GM19397 (cell line): ENCODE measurements at regions not wholly inside any gene's neighbourhood (a gene's known extent, or its start where the extent isn't known, plus 50 kb on each side); places are given as distances from the start of the nearest gene placed in this dataset.
"Not testable (repeated sequence)": the region's sequence is repeated elsewhere in the genome, so short reads cannot be mapped to it uniquely, and the experiment has no call there.

Experiments used
- ATAC-seq: cut with Tn5 transposase; IDR thresholded peaks from one replicate; pipeline ENCODE4 v1.9.1; 2021; ENCODE audit warnings: mild to moderate bottlenecking, moderate library complexity; ENCODE audit not compliant: unreplicated experiment

- no peak for ATAC-seq
Observed at GRCh38 chr11:127994736-127995135, 592.6 kb downstream of the ETS1 start.

GRCh38 chr11:127993788-127994187 is 593.6 kb downstream of the ETS1 start:
- ATAC-seq = no peak

- no peak for ATAC-seq
Observed at GRCh38 chr11:127993281-127993680, 594.1 kb downstream of the ETS1 start.

GRCh38 chr11:127986073-127986472 is 601.3 kb downstream of the ETS1 start:
- no peak for ATAC-seq

DNA sequence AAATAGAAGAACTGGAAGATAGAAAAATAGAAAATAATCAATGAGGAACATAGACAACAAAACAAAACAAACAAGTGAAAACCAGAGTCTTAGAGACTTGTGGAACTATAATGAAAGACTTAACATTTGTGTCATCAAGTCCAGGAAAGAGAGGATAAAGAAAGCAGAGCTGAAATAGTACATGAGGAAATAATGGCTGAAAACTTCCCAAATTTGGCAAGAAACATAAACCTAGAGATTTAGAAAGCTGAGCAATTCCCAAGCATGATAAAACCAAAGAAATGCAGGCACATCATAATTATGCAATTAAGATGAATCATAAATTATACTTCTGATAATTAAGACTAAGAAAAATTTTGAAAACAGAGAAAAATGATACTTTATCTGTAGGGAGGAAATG is 614.5 kb downstream of the ETS1 start:
- no peak for ATAC-seq

- no peak for ATAC-seq
Observed at GRCh38 chr11:127971448-127971847, 615.9 kb downstream of the ETS1 start.

DNA sequence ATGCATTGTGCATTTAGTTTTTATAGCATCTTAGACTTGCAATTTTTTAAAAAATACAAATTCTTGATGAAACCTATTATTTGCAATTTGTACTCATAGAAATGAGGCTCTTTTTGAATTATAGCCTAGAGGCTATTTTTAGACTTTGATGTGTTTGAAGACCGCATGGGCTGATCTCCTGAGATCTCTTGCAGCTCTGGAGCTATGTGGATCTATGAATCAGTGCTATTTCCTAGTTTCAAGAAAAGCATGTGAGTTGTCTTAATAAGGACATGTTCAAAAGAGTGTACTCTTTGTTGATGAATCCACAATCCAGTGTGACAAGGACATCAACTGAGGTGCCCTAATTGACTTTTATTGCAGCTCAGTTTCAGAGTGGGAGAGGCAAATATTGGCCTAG is 620.5 kb downstream of the ETS1 start:
- no peak for ATAC-seq

DNA sequence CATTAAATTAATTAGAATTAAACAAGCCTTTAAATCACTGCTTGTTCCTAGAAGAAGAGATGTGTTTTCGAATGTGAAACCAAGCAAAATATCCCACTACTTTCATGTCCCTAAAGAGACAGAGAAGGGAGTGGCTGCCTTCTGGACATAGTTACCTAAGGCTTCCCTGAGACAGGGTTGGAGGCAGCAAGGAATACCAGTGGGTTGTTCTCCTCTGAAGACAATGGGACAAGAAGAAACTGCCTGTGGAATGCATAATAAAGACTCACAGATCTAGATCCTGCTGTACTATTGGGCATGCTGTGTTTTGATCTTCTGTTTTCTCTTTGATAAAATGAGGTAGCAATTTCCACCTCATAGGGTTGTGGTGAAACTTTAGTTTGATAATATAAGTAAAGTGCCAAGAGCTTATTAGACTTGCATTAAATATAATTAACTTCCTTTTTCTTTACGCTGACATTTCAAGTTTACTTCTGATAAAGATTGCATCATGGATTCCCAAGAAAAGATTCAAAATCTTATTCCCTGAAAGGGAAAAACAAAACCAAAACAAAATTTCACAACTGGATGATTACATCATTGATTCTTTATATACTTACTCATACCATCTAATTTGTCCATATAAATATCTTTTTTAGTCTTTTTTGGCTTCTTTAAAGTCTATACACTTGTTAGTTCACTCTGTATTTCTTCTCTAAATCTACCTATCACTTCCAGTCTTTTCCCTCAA is 621.3 kb downstream of the ETS1 start:
- ATAC-seq = no peak

DNA sequence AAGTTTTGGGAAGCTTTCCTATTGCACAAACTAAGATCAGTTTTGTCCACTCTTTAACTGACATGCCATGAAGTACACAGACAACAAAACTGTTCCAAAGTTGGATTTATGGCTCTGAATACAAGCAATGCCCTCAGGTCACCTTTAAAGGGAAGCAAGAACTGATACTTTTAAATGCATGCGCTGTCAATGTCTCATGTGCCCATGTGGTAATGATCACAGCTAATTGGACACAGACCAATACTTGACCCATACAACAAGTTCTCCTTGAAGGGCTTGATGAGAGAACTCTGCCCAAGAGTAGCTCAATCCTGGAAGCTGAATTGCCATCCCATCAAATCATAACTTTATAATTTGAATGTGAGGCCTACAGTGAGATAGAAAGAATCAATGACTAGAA is 624.9 kb downstream of the ETS1 start:
- no peak for ATAC-seq

GRCh38 chr11:127950162-127950561 is 637.2 kb downstream of the ETS1 start:
- no peak for ATAC-seq

- no peak for ATAC-seq
Observed at GRCh38 chr11:127943763-127944162, 643.6 kb downstream of the ETS1 start.

DNA sequence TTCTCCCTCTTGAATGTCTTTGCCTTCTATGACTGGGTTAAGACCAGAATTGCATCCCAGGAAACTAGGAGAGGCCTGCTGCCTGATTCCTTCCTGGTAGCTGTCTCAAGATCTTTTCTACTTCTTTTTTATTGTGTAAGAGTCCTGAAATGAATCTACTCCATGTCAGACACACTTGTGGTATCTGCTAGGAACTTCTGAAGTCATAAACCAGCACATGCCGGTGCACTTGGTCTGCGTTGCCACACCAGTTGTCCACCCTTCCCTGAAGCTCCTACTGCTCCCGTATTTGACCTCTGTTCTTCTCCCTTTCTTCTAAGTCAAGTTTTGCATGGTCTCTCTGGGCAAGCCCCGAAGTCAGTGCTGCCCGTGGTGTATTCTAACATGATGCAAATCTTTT is 644.2 kb downstream of the ETS1 start:
- ATAC-seq = no peak

DNA sequence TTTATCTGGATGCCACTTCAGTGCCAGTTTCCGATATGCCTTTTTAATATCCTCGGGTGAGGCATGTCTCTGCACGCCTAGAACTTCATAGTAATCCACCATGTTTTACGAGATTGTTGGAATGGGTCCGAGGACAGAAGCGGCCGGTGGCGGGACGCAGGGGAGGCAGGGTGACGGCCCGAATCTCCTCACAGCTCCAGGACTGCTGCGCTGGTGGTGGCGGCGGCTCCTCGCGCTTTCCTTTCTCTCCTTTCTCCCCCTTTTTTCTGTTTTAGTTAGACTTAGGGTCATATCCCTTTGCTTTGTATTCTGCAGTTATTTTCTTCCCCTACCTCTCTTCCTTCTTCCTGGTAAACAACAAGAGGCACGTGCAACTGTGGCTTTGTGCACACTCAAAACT is 645.8 kb downstream of the ETS1 start:
- not testable (repeated sequence) for ATAC-seq

DNA sequence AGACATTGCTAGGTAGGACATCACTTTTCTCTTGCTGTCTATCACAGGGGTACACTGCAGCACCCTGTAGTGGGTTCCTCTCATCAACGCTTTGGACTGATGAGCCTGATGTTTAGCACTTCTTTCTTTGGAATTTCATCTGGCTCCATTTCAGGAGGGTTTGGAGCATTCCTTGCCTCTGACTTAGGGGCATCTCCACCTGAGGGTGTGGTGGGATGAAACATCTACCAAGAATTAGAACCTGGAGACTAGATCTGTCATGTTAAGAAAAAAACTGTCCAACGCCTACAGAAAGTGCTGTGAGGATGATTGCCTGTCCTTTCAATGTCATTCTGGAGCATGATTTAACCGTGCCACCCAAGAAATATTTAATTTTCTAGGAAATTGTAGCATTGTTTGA is 648.4 kb downstream of the ETS1 start:
- no peak for ATAC-seq

GRCh38 chr11:127935081-127935480 is 652.3 kb downstream of the ETS1 start:
- ATAC-seq = no peak

DNA sequence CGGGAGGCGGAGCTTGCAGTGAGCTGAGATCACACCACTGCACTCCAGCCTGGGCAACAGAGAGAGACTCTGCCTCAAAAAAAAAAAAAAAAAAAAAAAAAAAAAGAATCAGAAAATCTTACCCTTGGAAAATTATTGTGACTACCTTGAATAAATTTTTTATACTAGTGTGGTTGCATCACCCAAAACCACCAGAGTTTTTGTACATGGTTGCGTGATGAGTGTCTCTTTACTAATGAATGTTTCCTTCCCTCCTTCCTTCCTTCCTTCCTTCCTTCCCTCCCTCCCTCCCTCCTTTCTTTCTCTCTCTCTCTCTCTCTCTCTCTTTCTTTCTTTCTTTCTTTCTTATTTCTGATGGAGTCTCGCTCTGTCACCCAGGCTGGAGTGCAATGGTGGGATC is 653.4 kb downstream of the ETS1 start:
- ATAC-seq = not testable (repeated sequence)

DNA sequence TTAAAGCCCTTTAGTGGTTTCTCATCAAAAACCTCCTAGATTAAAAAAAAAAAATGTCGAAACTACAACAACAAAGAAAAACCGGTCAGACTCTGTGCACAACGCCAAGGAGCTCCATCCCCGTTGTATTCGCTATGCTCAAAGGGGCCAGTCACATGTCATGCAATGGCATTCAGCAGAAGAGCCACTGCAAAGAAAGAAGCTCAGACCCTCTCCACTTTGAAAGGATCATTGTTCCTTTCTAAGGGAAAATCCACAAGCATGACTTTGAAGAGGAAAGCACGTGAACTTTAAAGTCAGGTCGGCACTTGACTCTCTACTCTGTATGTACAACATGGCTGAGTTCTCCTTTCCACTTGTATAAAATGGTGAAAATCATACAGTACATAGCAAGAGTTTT is 655.6 kb downstream of the ETS1 start:
- ATAC-seq = no peak

DNA sequence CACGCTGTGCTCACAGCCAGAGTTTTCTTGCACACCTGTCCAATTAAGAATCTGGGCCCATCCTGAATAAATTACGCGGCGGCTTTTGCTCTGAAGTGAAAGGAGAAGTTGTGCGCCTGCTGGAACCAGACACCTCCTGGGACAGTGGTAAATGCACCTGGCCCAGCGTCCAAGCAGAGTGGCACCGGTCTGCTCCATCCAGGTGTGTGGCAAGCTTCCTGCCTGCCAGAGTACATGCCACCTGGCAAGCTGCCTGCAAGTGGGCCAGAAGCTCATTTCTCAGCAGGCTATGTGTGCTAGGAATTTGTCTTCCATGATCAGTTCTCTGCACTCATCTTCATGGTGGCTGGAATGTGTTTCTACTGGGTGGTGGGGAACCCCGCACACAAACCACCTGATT is 660.6 kb downstream of the ETS1 start:
- ATAC-seq = no peak

DNA sequence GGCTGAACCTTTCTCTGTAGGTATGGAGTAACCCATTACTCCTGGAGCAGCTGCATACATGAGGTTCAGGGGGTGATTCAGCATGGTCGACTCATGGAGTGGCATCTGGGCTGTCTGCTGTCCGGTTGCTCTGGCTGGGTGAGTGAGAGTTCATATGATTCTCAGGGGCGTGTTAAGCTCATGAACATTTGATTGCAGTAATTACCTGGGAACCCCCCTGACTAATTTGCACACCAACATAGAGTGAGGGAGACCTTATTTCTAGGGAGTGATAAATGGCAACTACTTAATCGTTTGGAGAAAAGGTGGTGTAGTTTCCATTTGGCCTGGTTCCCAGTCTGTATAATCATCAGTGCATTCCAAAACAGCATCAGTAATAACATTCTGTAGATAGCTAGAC is 661.9 kb downstream of the ETS1 start:
- ATAC-seq = no peak

- no peak for ATAC-seq
Observed at GRCh38 chr11:127919206-127920000, 668.0 kb downstream of the ETS1 start.

DNA sequence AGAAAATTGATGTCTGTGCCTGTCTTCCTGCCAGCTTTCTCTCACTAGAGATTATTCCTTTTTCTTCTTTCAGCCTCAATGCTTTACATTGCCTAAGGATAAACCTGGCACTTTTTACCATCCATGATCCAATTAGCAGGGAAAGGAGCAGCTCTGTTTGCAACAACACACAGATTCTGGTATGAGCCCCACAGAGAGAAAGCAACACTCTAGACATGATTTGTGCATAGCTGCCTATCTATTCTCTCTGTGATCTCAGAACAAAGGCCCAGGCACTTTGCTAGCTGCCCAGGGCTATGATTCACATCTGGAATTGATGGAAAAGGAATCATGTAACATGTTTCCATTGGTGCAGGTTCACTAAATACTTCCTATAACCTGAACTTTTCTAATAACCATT is 685.0 kb downstream of the ETS1 start:
- ATAC-seq = no peak
